ENCODE measurements at regions not wholly inside any gene's neighbourhood (a gene's known extent, or its start where the extent isn't known, plus 50 kb on each side); places are given as distances from the start of the nearest gene placed in this dataset.

- TF ChIP-seq, protein P1, sequence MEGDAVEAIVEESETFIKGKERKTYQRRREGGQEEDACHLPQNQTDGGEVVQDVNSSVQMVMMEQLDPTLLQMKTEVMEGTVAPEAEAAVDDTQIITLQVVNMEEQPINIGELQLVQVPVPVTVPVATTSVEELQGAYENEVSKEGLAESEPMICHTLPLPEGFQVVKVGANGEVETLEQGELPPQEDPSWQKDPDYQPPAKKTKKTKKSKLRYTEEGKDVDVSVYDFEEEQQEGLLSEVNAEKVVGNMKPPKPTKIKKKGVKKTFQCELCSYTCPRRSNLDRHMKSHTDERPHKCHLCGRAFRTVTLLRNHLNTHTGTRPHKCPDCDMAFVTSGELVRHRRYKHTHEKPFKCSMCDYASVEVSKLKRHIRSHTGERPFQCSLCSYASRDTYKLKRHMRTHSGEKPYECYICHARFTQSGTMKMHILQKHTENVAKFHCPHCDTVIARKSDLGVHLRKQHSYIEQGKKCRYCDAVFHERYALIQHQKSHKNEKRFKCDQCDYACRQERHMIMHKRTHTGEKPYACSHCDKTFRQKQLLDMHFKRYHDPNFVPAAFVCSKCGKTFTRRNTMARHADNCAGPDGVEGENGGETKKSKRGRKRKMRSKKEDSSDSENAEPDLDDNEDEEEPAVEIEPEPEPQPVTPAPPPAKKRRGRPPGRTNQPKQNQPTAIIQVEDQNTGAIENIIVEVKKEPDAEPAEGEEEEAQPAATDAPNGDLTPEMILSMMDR (IDR thresholded peaks at IDR 0.05): no peak
- no peak for TF ChIP-seq POLR2A (IDR thresholded peaks at IDR 0.05)
Measured at GRCh38 chr3:34012102-34012461, 213.7 kb downstream of the PDCD6IP start.

Measured in esophagus squamous epithelium (tissue), 4 donors.